H1 (cell line): ENCODE measurements at regions not wholly inside any gene's neighbourhood (a gene's known extent, or its start where the extent isn't known, plus 50 kb on each side); places are given as distances from the start of the nearest gene placed in this dataset.

ENCODE experiments used
- CTCF ChIA-PET: fragments of 300-600 bp; sonication (Branson Sonifier 250); formaldehyde crosslinking; loops from one replicate; lab custom pipeline; 2021; ENCODE audit not compliant: partially characterized antibody; lab: Charles Lee
- POLR2A ChIA-PET: fragments of 300-600 bp; sonication (Branson Sonifier 250); formaldehyde crosslinking; loops from one replicate; lab custom pipeline; 2021; ENCODE audit warnings: inconsistent platforms; ENCODE audit not compliant: partially characterized antibody; lab: Charles Lee
- DNase-seq, 2 experiments: peaks; one replicate each; pipeline versions ENCODE4 v3.0.0 to v3.0.0-alpha.2; 2010 to 2022; ENCODE audit warnings: low spot score in 2 of 2, low read depth in 1 of 2, mixed read lengths in 1 of 2
- FAIRE-seq: peaks from 2 replicates; lab custom pipeline; 2011; peaks lifted over from hg19 to GRCh38; lab: Jason Lieb, UNC
- H2AFZ ChIP-seq: 2 replicates; pipeline ENCODE4 v1.8.1; 2012; ENCODE audit warnings: low read length, inconsistent platforms
- H2AK5ac ChIP-seq: 2 replicates; pipeline ENCODE4 v1.6.1; 2013; ENCODE audit warnings: low read depth, low read length
- H2BK120ac ChIP-seq: replicated peaks from 2 replicates; pipeline ENCODE3; 2013; ENCODE audit warnings: low read depth, low read length, inconsistent platforms
- H2BK12ac ChIP-seq: 2 replicates; pipeline ENCODE4 v1.6.1; 2013; ENCODE audit warnings: low read depth, low read length
- H2BK15ac ChIP-seq: 2 replicates; pipeline ENCODE4 v1.6.1; 2013; ENCODE audit warnings: low read length
- H2BK20ac ChIP-seq: 2 replicates; pipeline ENCODE4 v1.6.1; 2013; ENCODE audit warnings: low read length
- H2BK5ac ChIP-seq: 2 replicates; pipeline ENCODE4 v1.6.1; 2013; ENCODE audit warnings: low read depth, low read length
- H3K14ac ChIP-seq: 2 replicates; pipeline ENCODE4 v1.6.1; 2013; ENCODE audit warnings: inconsistent platforms; ENCODE audit not compliant: insufficient read length
- H3K18ac ChIP-seq: 2 replicates; pipeline ENCODE4 v1.6.1; 2013; ENCODE audit warnings: low read length; ENCODE audit errors: extremely low read depth
- H3K23ac ChIP-seq: 2 replicates; pipeline ENCODE4 v1.6.1; 2013; ENCODE audit warnings: inconsistent platforms; ENCODE audit not compliant: insufficient read length
- H3K23me2 ChIP-seq: 2 replicates; pipeline ENCODE4 v1.6.1; 2013; ENCODE audit warnings: low read depth, low read length
- H3K27ac ChIP-seq: 2 replicates; pipeline ENCODE4 v1.6.1; 2011; ENCODE audit warnings: low read depth, low read length, inconsistent platforms
- H3K27me3 ChIP-seq, 4 experiments: replicated peaks in 1 of 4; 1 replicate in 1 of 4; 2 replicates in 3 of 4; pipeline versions ENCODE4 v1.6.1 to v1.8.1; 2011 to 2013; ENCODE audit warnings: low read length in 3 of 4, mild to moderate bottlenecking in 3 of 4, inconsistent platforms in 2 of 4, mixed read lengths in 2 of 4, moderate library complexity in 1 of 4; ENCODE audit not compliant: control insufficient read depth in 3 of 4, insufficient read depth in 3 of 4; ENCODE audit errors: extremely low read depth in 1 of 4
- H3K36me3 ChIP-seq, 4 experiments: 2 replicates each; pipeline versions ENCODE4 v1.6.1 to v1.8.1; 2011 to 2013; ENCODE audit warnings: mild to moderate bottlenecking in 4 of 4, low read length in 3 of 4, moderate library complexity in 2 of 4, control low read depth in 1 of 4, inconsistent platforms in 1 of 4; ENCODE audit not compliant: insufficient read depth in 4 of 4, control insufficient read depth in 2 of 4
- H3K4ac ChIP-seq: replicated peaks from 2 replicates; pipeline ENCODE3; 2013; ENCODE audit warnings: low read length, low read depth, mixed read lengths, inconsistent platforms; ENCODE audit not compliant: insufficient read length
- H3K4me1 ChIP-seq, 4 experiments: replicated peaks in 1 of 4; 1 replicate in 1 of 4; 2 replicates in 3 of 4; pipeline versions ENCODE4 v1.6.1 to v1.8.1; 2011 to 2013; ENCODE audit warnings: low read length in 3 of 4, inconsistent platforms in 2 of 4, mixed read lengths in 1 of 4; ENCODE audit not compliant: insufficient read depth in 4 of 4, control insufficient read depth in 3 of 4
- H3K4me2 ChIP-seq, 2 experiments: 2 replicates each; pipeline versions ENCODE4 v1.6.1 to v1.8.1; 2011 to 2013; ENCODE audit warnings: low read depth in 2 of 2, low read length in 2 of 2, control low read depth in 1 of 2, inconsistent platforms in 1 of 2, mild to moderate bottlenecking in 1 of 2; ENCODE audit not compliant: insufficient read depth in 1 of 2
- H3K4me3 ChIP-seq, 4 experiments: fragments of 200-600, 300-600 bp in 1 of 4; sonication (generic), shearing (Covaris generic), sonication (Bioruptor Twin) in 1 of 4; 2 replicates each; pipeline versions ENCODE4 v1.5.1 to v1.8.1; 2011 to 2016; ENCODE audit warnings: low read length in 4 of 4, low read depth in 3 of 4, control low read depth in 2 of 4, inconsistent platforms in 2 of 4, mild to moderate bottlenecking in 2 of 4, mixed read lengths in 1 of 4, moderate library complexity in 1 of 4; ENCODE audit not compliant: insufficient read depth in 2 of 4; ENCODE audit errors: extremely low read depth in 1 of 4
- H3K56ac ChIP-seq: replicated peaks from 2 replicates; pipeline ENCODE3; 2013; ENCODE audit warnings: low read depth, mild to moderate bottlenecking, mixed read lengths, low read length, inconsistent platforms; ENCODE audit not compliant: insufficient read length
- H3K79me1 ChIP-seq: 2 replicates; pipeline ENCODE4 v1.6.1; 2013; ENCODE audit warnings: low read depth, low read length, control low read depth
- H3K79me2 ChIP-seq, 2 experiments: 2 replicates each; pipeline versions ENCODE4 v1.6.1 to v1.8.1; 2012 to 2013; ENCODE audit warnings: low read length in 2 of 2, mild to moderate bottlenecking in 2 of 2, inconsistent platforms in 1 of 2; ENCODE audit not compliant: insufficient read depth in 2 of 2, control insufficient read depth in 1 of 2
- H3K9ac ChIP-seq, 4 experiments: replicated peaks in 1 of 4; 1 replicate in 1 of 4; 2 replicates in 3 of 4; pipeline versions ENCODE4 v1.6.1 to v1.8.1; 2011 to 2013; ENCODE audit warnings: low read depth in 3 of 4, low read length in 3 of 4, control low read depth in 2 of 4, mild to moderate bottlenecking in 2 of 4, moderate library complexity in 2 of 4, inconsistent platforms in 1 of 4; ENCODE audit errors: extremely low read depth in 1 of 4
- H3K9me3 ChIP-seq, 2 experiments: 2 replicates each; pipeline versions ENCODE4 v1.6.1 to v1.8.1; 2012 to 2013; ENCODE audit warnings: mild to moderate bottlenecking in 2 of 2, moderate library complexity in 2 of 2, control low read depth in 1 of 2, inconsistent platforms in 1 of 2, low read depth in 1 of 2, low read length in 1 of 2, mixed read lengths in 1 of 2; ENCODE audit not compliant: insufficient read depth in 2 of 2
- H4K20me1 ChIP-seq, 2 experiments: replicated peaks in 1 of 2; 2 replicates each; pipeline versions ENCODE3 to v1.8.1; 2011 to 2013; ENCODE audit warnings: inconsistent platforms in 2 of 2, low read length in 2 of 2, mild to moderate bottlenecking in 1 of 2; ENCODE audit not compliant: insufficient read depth in 2 of 2, control insufficient read depth in 1 of 2
- H4K5ac ChIP-seq: 2 replicates; pipeline ENCODE4 v1.6.1; 2013; ENCODE audit warnings: low read length, low read depth, mixed read lengths, inconsistent platforms; ENCODE audit not compliant: insufficient read length
- H4K8ac ChIP-seq: 2 replicates; pipeline ENCODE4 v1.8.0; 2013; ENCODE audit warnings: mild to moderate bottlenecking, moderate library complexity, low read length, inconsistent platforms; ENCODE audit not compliant: insufficient read depth; ENCODE audit errors: extremely low read depth
- H4K91ac ChIP-seq: replicated peaks from 2 replicates; pipeline ENCODE3; 2013; ENCODE audit warnings: low read length, mixed read lengths, inconsistent platforms; ENCODE audit not compliant: insufficient read length
- BRCA1 ChIP-seq: IDR thresholded peaks from 2 replicates; pipeline ENCODE4 v1.6.1; 2012; ENCODE audit warnings: low read depth, low read length, improper control_type of control experiment
- CBX5 ChIP-seq: fragments of 300-800, 300-1000 bp; sonication (generic); IDR thresholded peaks from 2 replicates; pipeline ENCODE4 v1.7.1; 2016; ENCODE audit warnings: antibody characterized with exemption, low read length, low read depth
- CEBPB ChIP-seq: IDR thresholded peaks from 2 replicates; pipeline ENCODE4 v1.6.1; 2012; ENCODE audit warnings: low read depth, low read length
- E2F6 ChIP-seq: IDR thresholded peaks from 2 replicates; pipeline ENCODE4 v1.6.1; 2012; ENCODE audit warnings: inconsistent platforms
- KDM4A ChIP-seq: IDR thresholded peaks from one replicate; pipeline ENCODE4 v1.7.1; 2012; ENCODE audit warnings: low read depth, mild to moderate bottlenecking, moderate library complexity, low read length, inconsistent platforms; ENCODE audit not compliant: severe bottlenecking
- POLR2A ChIP-seq, 2 experiments: IDR thresholded peaks; 1 replicate in 1 of 2; 2 replicates in 1 of 2; pipeline ENCODE4 v1.6.1; 2011; ENCODE audit warnings: low read depth in 2 of 2, low read length in 2 of 2, mild to moderate bottlenecking in 2 of 2; ENCODE audit errors: control extremely low read depth in 1 of 2
- RAD21 ChIP-seq, 2 experiments: IDR thresholded peaks in 1 of 2; conservative IDR thresholded peaks in 1 of 2; 2 replicates each; pipeline ENCODE4 v1.6.1; 2011; ENCODE audit warnings: low read depth in 2 of 2, low read length in 2 of 2, improper control_type of control experiment in 1 of 2, inconsistent platforms in 1 of 2, mild to moderate bottlenecking in 1 of 2, moderate library complexity in 1 of 2
- SIRT6 ChIP-seq: IDR thresholded peaks from one replicate; pipeline ENCODE4 v1.7.1; 2012; ENCODE audit warnings: low read length, inconsistent platforms
- SP1 ChIP-seq: IDR thresholded peaks from 2 replicates; pipeline ENCODE4 v1.6.1; 2011; ENCODE audit warnings: low read depth, low read length
- SUZ12 ChIP-seq: fragments of 200-600 bp; sonication (generic); IDR thresholded peaks from 2 replicates; pipeline ENCODE4 v1.6.1; 2012; ENCODE audit warnings: mild to moderate bottlenecking, inconsistent platforms, low read length, moderate library complexity, mixed read lengths
- TAF7 ChIP-seq: optimal IDR thresholded peaks from 2 replicates; pipeline ENCODE3; 2011; ENCODE audit warnings: low read depth, mild to moderate bottlenecking, inconsistent platforms, low read length, moderate library complexity, borderline replicate concordance
- TEAD4 ChIP-seq: IDR thresholded peaks from 2 replicates; pipeline ENCODE4 v1.6.1; 2012; ENCODE audit warnings: low read depth, low read length, inconsistent platforms, mixed read lengths
- TF ChIP-seq, protein P1 (sequence below): IDR thresholded peaks from 2 replicates; pipeline ENCODE4 v1.6.1; 2011; ENCODE audit warnings: low read depth, mild to moderate bottlenecking, low read length; ENCODE audit not compliant: insufficient read depth
- TF ChIP-seq, protein P2 (sequence below): IDR thresholded peaks from 2 replicates; pipeline ENCODE4 v1.6.1; 2012; ENCODE audit warnings: low read length, inconsistent platforms

GRCh38 chr7:121582258-121582657 is 186.2 kb upstream of the FAM3C start:
- ChIA-PET CTCF (no interaction called here), POLR2A (no interaction called here)
- H3K9me3 ChIP-seq = no peaks in the 10 kb centered on the region
- H4K20me1 ChIP-seq = peaks cover 0 to 2% of the 10 kb centered on the region in 2 experiments
- H2BK5ac ChIP-seq = no peak overlapping the region
- H3K36me3 ChIP-seq = no peaks in the 10 kb centered on the region
- no peak overlapping the region for H2BK12ac ChIP-seq
- no peak overlapping the region for H2BK15ac ChIP-seq
- TF ChIP-seq TAF7 (no peak), POLR2A (IDR thresholded peaks at IDR 0.05; ENCODE audit: control extremely low read depth in 1 of 2, low read depth in 2 of 2, low read length in 2 of 2) (no peak), SIRT6 (no peak), SP1 (no peak), CEBPB (no peak), SUZ12 (no peak), BRCA1 (no peak), TEAD4 (no peak), CBX5 (no peak), E2F6 (no peak), RAD21 (IDR thresholded peaks at IDR 0.05 in 1 of 2, conservative IDR thresholded peaks at IDR 0.05 in 1 of 2; ENCODE audit: low read depth in 2 of 2, low read length in 2 of 2) (no peak), KDM4A (no peak)
- TF ChIP-seq, protein P1, sequence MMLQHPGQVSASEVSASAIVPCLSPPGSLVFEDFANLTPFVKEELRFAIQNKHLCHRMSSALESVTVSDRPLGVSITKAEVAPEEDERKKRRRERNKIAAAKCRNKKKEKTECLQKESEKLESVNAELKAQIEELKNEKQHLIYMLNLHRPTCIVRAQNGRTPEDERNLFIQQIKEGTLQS = no peak
- TF ChIP-seq, protein P2, sequence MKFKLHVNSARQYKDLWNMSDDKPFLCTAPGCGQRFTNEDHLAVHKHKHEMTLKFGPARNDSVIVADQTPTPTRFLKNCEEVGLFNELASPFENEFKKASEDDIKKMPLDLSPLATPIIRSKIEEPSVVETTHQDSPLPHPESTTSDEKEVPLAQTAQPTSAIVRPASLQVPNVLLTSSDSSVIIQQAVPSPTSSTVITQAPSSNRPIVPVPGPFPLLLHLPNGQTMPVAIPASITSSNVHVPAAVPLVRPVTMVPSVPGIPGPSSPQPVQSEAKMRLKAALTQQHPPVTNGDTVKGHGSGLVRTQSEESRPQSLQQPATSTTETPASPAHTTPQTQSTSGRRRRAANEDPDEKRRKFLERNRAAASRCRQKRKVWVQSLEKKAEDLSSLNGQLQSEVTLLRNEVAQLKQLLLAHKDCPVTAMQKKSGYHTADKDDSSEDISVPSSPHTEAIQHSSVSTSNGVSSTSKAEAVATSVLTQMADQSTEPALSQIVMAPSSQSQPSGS = no peak
- TF ChIP-seq, all 59 proteins: peak for 0
- Histone ChIP-seq H2AFZ (no peak overlapping the region), H2BK20ac (no peak overlapping the region), H3K4ac (no peak overlapping the region), H3K4me1 (no peaks in the 10 kb centered on the region), H3K56ac (no peak overlapping the region), H3K4me3 (no peak overlapping the region), H3K27ac (no peak overlapping the region), H3K4me2 (no peak overlapping the region), H3K14ac (no peak overlapping the region), H3K79me2 (no peaks in the 10 kb centered on the region), H3K9ac (no peak overlapping the region), H4K91ac (no peak overlapping the region), H2AK5ac (no peak overlapping the region), H4K5ac (no peak overlapping the region), H3K27me3 (no peaks in the 10 kb centered on the region), H3K23ac (no peak overlapping the region), H3K79me1 (no peaks in the 10 kb centered on the region), H3K23me2 (peaks cover 3% of the 10 kb centered on the region; the same call in 1 of the 2 replicates), H4K8ac (no peak overlapping the region), H3K18ac (no peak overlapping the region), H2BK120ac (no peak overlapping the region)
- FAIRE-seq (no peak), DNase-seq (no peak)
